ENCODE measurements at regions not wholly inside any gene's neighbourhood (a gene's known extent, or its start where the extent isn't known, plus 50 kb on each side); places are given as distances from the start of the nearest gene placed in this dataset.
"Not testable (repeated sequence)": the region's sequence is repeated elsewhere in the genome, so short reads cannot be mapped to it uniquely, and the experiment has no call there.

DNA sequence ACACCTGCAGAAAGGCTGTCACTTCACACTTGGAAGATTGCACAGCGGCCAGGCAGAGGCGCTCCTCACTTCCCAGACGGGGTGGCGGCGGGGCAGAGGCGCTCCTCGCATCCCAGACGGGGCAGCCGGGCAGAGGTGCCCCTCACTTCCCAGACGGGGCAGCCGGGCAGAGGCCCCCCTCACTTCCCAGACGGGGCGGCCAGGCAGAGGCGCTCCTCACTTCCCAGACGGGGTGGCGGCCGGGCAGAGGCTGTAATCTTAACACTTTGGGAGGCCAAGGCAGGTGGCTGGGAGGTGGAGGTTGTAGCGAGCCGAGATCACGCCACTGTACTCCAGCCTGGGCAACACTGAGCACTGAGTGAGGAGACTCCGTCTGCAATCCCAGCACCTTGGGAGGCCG, 436.3 kb upstream of the ZP4 start:
- TF ChIP-seq RARB (CRISPR knock-in tag; IDR thresholded peaks at IDR 0.05); TCF4 (CRISPR knock-in tag; IDR thresholded peaks at IDR 0.05; ENCODE audit: borderline replicate concordance); ARNTL (CRISPR knock-in tag; IDR thresholded peaks at IDR 0.05; ENCODE audit: borderline replicate concordance, low read depth): not testable (repeated sequence)

Data from SK-N-SH treated with all-trans-retinoic acid at 6 μM for 48 hours (cell line).